T-helper 1 cell treated with Interleukin-12 subunit alpha and Interleukin-12 subunit beta and Interleukin-4 antibody, amounts not matched to agents 30 μg/mL and 1 μg/mL, for 36 hours (primary cell): ENCODE measurements at regions not wholly inside any gene's neighbourhood (a gene's known extent, or its start where the extent isn't known, plus 50 kb on each side); places are given as distances from the start of the nearest gene placed in this dataset.

ENCODE experiments used
- H3K27ac Mint-ChIP-seq: one replicate; pipeline ENCODE4 v1.8.0; 2021; ENCODE audit warnings: mild to moderate bottlenecking, mixed read lengths
- H3K27me3 Mint-ChIP-seq: one replicate; pipeline ENCODE4 v1.8.0; 2021; ENCODE audit warnings: low read depth, mixed read lengths
- H3K36me3 Mint-ChIP-seq: one replicate; pipeline ENCODE4 v1.8.0; 2021; ENCODE audit warnings: low read depth, mixed read lengths
- H3K4me1 Mint-ChIP-seq: one replicate; pipeline ENCODE4 v1.8.0; 2021; ENCODE audit warnings: low read depth, mixed read lengths
- H3K4me3 Mint-ChIP-seq: one replicate; pipeline ENCODE4 v1.8.0; 2021; ENCODE audit warnings: mild to moderate bottlenecking, moderate library complexity, mixed read lengths
- H3K9me3 Mint-ChIP-seq: one replicate; pipeline ENCODE4 v1.8.0; 2021; ENCODE audit warnings: mixed read lengths

DNA sequence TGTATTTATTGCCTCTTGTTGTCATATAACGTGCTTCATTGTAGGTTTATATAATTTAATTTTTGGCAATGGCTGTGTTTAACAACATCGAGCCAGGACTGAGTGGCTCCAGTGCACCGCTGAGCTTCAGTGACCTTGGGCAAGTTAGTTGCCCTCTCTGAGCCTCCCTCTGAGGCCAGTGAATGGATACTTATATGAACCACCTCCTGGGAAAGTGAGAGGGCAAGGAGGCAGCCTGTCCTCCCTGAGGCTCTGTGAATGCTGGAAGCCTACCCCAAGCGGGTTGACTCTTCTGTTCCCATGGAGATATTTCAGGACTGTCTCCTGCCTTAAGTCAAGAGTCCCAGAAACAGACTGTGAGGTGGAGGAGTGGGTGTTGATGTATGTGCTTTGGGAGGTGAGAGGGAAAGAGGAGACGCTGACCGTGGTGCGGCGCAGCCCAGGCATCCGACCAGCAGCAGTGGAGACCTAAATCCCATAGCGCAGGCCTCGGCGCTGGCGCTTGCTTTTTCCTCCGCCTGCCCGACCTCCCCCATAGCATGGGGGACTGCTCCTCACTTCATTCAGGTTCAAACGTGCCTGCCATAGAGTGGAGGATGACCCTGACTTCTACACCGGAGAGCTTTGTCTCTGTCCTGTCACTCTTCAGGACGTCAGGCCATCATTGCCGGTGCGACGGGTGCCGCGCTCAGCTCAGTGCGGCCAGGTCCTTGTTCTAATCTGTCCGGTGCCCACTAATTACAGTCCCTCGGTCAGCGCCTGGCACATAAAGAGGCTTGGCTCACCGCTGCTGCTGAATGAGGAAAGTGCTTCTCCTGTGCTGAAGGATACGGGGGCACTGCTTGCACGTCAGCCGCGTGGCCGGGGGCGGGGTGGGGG is 167.3 kb upstream of the HS6ST1 start:
- Mint-ChIP-seq H3K27ac (no peak overlapping the region), H3K9me3 (no peaks in the 10 kb centered on the region), H3K27me3 (peaks cover 20% of the 10 kb centered on the region), H3K4me3 (no peak overlapping the region), H3K4me1 (peaks cover 2% of the 10 kb centered on the region), H3K36me3 (no peaks in the 10 kb centered on the region)

DNA sequence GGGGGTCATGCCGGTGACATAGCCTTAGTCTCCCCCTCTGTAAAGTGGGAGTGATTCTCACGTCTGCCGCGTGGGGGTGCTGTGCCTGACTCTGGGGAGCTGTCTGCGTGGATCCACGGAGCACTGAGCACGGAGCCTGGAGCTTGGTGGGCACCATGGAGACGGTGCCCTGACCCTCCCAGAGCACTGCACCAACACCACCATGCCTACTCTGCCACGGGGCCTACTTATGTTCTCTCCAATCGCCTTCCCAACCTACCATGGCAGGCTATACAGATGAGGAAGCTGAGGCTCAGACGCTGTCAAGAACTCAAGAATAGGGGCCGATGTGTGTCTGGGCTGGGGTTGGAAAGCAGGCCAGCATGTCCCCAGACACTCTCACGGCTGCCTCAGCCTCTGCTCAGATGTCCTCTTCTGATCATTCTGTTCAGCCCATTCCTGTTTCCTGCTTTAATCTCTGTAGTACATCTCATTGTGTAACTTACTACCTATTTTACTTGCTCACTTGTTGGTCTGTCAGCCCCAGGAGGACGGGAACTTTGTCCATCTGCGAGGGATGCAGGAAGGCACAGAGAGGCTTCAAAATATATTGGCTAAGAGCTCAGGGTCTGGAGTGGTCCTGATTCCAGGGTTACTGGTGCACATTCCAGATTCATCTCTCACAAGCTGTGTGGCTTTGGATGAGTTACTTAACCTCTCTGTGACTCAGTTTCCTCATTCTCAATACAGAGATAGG is 168.1 kb upstream of the HS6ST1 start:
- no peak overlapping the region for H3K27ac Mint-ChIP-seq

DNA sequence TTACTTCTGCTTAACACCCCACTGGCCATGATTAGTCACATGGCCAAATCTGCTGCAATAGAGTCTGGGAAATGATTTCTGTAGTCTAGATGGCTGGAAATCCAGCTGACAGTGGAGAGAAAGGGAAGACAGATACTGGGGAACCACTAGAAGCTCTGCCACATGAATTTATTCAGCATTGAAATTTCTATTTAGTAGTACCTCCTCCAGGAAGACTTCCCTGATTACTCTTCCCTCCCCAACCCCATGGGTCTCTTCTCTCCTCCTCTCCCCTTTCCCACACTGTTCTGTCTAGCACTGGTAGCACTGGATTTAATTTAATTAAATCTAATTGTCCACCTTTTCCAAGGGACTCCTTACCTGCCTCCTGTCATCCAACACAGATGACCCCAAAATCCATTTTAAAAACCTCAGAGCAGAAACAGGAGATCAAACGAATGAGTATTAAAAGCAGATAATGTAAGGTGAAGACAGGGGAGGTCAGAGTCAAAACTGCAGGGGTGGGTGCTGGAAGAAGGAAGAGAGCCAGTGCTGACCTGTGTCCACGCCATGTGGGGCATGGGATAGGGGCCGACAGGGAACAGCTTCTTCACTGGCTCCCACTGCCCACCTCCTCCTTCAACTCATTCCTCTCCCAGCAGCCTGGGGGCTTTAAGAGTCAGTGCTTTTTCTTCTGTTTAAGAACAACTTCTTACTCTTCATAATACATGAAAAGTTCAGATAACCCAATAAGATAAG is 169.2 kb upstream of the HS6ST1 start:
- peaks cover 2% of the 10 kb centered on the region for H3K4me1 Mint-ChIP-seq

More for the DNA sequence above, 168.1 kb upstream of the HS6ST1 start:
- H3K36me3 Mint-ChIP-seq: no peaks in the 10 kb centered on the region
- H3K9me3 Mint-ChIP-seq: no peaks in the 10 kb centered on the region
- peaks cover 17% of the 10 kb centered on the region for H3K27me3 Mint-ChIP-seq
- H3K4me3 Mint-ChIP-seq: no peak overlapping the region
- peaks cover 2% of the 10 kb centered on the region for H3K4me1 Mint-ChIP-seq

DNA sequence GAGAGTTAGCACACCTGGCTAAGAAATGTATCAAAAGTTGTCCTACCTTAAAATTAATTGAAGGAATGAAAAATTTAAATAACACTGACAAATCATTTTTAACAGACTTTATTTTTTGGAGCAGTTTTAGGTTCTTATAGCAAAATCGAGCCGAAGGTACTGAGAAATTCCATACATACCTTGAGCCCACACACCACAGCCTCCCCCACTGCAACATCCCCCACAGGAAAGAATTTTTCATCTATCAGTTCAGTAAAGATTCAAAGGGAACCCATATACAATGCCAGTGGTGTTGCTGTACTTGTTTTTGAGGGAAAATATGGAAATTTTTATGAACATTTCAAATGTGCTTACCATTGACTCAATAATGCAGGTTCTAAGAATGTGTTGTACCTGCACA is 169.8 kb upstream of the HS6ST1 start:
- Mint-ChIP-seq H3K4me3 (no peak overlapping the region), H3K27me3 (peaks cover 16% of the 10 kb centered on the region), H3K9me3 (no peaks in the 10 kb centered on the region), H3K36me3 (no peaks in the 10 kb centered on the region), H3K27ac (no peak overlapping the region), H3K4me1 (peaks cover 2% of the 10 kb centered on the region)

More for the DNA sequence above, 169.2 kb upstream of the HS6ST1 start:
- no peak overlapping the region for H3K4me3 Mint-ChIP-seq
- H3K27ac Mint-ChIP-seq: no peak overlapping the region
- H3K9me3 Mint-ChIP-seq: no peaks in the 10 kb centered on the region
- H3K36me3 Mint-ChIP-seq: no peaks in the 10 kb centered on the region
- H3K27me3 Mint-ChIP-seq: peaks cover 17% of the 10 kb centered on the region

DNA sequence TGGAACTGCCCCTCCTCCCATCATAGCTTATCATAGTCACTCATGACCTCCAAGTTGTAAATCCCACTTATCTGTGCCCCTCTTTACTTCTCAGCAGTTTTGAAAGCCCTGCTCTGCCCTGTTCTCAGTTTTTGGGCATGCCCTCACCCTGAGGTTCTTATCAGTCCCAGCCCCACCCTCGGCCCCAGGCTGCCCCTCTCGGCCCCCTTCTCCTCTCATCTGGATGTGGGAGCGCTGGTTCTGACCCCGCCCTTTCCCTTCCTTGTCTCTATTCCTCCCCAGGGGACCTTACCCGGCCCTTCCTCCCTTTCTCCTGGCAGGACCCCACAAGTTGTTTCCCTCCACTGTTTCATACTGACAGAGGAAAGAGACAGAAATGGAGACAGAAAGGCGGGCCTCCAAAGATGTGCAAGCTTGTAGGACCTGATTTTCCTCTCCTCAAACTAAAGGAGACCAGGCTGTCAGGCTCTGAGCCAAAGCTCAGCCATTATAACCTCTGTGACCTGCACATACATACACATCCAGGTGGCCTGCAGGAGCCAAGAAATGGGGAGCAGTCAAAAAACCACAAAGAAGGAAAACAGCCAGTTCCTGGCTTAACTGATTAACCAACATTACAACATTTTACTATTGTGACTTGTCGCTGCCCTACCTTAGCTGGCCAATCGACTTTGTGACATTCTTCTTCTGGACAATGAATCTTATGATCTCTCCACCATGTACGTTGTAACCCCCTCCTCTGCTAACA is 171.0 kb upstream of the HS6ST1 start:
- Mint-ChIP-seq H3K27ac (no peak overlapping the region), H3K9me3 (no peaks in the 10 kb centered on the region), H3K4me3 (no peak overlapping the region), H3K27me3 (peaks cover 9% of the 10 kb centered on the region), H3K36me3 (no peaks in the 10 kb centered on the region), H3K4me1 (peaks cover 2% of the 10 kb centered on the region)

DNA sequence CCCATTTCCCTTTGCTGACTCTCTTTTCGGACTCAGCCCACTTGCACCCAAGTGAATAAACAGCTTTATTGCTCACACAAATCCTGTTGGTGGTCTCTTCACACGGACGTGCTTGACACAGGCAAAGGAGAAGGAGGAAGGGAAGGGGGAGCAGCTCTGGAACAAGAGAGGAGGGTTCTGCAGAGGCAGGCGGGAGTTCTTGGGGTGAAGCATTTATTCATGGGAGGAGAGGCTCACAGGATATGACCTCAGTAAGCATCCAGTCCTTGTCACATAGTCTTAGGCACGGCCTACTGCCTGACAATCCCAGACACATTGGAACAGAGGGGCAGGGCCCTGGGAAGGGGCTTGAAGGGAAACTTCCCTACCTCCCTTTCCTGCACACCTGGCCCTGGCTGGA is 171.7 kb upstream of the HS6ST1 start:
- Mint-ChIP-seq H3K27me3 (peaks cover 8% of the 10 kb centered on the region), H3K36me3 (no peaks in the 10 kb centered on the region), H3K4me3 (no peak overlapping the region), H3K9me3 (no peaks in the 10 kb centered on the region), H3K4me1 (peaks cover 2% of the 10 kb centered on the region), H3K27ac (no peak overlapping the region)

DNA sequence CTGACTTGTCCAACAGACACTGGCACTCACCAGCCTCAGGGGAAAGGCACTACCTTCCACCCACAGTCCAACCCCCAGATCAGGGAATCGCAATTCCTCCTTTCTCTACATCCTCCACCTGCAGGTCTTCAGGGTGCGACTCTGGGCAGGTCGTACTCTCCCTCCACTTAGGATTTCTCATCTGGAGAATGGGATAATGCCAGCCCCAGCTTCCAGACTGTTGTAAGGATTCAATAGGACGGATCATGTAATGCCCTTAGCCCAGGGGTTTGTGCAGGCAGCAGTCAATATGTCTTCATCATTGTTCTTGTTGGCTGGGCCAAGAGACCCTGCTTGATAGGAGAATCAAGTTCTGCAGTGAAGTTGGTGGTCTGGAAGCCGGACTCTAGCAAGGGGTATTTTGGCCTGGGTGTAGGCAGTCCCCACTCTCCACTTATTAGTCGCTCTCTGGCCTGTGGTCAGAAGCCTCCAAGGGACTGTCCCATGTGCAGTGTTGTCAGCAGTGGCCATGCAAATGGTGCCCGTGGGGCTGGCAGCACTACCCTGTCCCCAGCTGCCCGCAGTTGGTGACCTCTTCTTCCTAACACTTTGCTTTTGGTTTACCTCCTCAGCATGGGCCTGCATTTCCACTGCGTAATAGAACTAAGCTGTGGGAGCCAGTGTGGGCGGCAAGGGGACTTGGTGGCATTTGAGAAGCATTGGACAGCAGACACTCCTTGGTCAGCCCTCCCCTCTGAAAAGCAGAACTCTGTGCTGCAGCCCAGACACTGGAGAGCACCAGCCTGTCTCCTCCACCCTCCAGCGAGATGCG is 172.4 kb upstream of the HS6ST1 start:
- Mint-ChIP-seq H3K27ac (no peak overlapping the region), H3K9me3 (no peaks in the 10 kb centered on the region), H3K36me3 (no peaks in the 10 kb centered on the region), H3K27me3 (peaks cover 8% of the 10 kb centered on the region), H3K4me1 (peaks cover 2% of the 10 kb centered on the region), H3K4me3 (no peak overlapping the region)

DNA sequence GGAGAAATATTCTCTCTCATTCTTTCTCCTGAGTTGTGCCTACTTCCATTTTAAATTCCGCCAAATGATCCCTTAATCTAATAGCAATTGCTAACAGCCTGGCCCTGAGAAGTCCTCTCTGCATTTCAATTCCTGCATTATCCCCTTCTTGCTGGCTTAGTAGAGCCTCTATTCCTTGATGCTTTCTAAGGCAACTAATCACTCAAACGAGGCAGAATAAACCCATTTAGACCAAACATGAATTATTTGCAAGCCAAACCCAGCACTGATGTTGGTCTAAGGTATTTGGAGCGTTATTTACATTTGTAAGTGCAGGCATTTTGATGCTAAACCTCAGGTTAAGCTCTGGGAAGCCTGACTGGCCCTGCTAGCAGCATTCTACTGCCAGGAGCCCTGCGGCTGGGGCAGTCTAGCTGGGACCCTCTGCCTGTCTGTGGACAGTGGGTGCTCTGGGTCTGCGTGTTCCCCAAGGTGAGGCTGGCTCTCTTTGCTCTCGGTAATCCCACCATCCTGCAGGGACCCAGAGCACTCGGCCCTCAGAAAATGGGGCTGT is 173.1 kb upstream of the HS6ST1 start:
- Mint-ChIP-seq H3K9me3 (no peaks in the 10 kb centered on the region), H3K4me3 (no peak overlapping the region), H3K4me1 (peaks cover 2% of the 10 kb centered on the region), H3K27me3 (peaks cover 8% of the 10 kb centered on the region), H3K36me3 (no peaks in the 10 kb centered on the region), H3K27ac (no peak overlapping the region)

DNA sequence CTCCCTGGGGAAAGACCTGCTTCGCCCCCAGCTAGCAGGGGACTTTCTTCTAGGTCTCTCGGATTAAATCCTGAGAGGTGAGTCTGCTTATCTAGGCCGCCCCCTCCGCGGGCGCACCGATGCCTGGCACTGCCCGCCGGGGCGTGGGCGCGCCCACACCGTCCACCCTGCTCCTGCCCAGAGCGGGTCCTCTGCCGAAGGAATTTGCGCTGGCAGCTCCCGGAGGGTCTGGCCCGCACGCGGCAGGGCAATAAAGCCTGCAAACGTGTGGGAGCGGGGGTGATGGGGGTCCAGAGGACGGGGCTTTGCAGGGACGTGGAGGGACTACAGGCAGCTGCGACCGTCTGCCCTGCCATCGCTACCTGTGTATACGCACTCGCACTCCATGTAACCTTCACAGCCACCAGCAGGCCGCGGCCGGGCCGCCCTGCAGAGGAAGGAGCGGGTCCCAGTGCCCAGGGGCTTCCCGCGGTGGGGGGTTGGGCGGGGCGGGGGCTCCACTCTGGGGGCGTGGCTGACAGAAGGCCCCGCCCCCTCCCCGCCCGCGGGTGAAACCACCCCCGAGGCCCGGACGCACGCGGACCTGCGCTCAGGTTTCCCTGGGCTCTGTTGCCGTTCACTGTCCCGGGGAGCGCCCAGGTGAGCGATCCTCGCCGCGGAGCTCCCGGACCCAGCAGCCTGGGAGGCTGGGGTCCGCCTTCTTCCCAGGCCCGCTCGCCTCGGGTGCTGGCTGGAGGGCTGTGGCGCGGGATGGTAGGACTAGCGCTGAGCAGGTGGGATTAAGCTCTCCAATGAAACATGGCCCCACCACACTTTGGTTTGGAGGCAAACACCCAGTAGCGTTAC is 174.5 kb upstream of the HS6ST1 start:
- H3K27me3 Mint-ChIP-seq: peaks cover 5% of the 10 kb centered on the region
- no peaks in the 10 kb centered on the region for H3K9me3 Mint-ChIP-seq
- H3K4me3 Mint-ChIP-seq: no peak overlapping the region
- H3K36me3 Mint-ChIP-seq: no peaks in the 10 kb centered on the region
- peaks cover 2% of the 10 kb centered on the region for H3K4me1 Mint-ChIP-seq
- H3K27ac Mint-ChIP-seq: no peak overlapping the region

DNA sequence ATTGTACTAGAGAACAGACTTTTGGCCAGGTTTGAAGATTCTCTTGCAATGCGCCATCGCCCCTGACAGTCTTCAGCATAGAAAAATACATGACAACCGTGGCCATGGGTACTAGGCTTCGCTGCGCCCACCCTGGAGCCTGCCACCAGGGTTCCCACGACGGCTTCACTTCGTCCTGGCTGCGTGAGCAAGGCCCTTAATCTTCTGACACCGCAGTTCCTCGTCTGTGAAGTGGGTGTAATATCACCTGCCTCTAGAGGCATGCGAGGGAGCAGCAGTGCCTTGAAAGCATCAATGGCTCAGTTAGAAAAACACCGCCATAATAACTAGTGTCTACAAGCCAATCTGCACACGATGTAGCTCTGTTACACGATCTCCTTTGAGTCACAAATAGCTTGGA is 175.2 kb upstream of the HS6ST1 start:
- no peak overlapping the region for H3K27ac Mint-ChIP-seq
- peaks cover 2% of the 10 kb centered on the region for H3K4me1 Mint-ChIP-seq
- no peaks in the 10 kb centered on the region for H3K36me3 Mint-ChIP-seq
- H3K4me3 Mint-ChIP-seq: no peak overlapping the region
- no peaks in the 10 kb centered on the region for H3K9me3 Mint-ChIP-seq
- H3K27me3 Mint-ChIP-seq: peaks cover 2% of the 10 kb centered on the region

DNA sequence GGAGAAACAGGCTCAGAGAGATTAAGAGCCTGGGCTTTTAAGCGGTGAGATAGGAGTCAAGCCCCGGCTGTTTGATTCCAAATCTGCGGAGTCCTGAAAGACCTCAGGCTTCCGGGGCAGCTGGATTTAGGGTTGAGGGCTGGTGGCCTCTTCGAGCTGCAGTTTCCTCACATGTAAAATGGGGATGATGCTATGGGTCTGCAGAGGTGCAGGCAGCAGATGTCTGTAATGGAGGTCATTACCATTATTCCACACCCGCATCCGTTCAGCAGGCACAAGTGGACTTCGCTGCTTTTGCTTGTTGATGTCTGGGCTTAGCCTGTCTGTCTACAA is 175.6 kb upstream of the HS6ST1 start:
- Mint-ChIP-seq H3K27me3 (no peaks in the 10 kb centered on the region), H3K27ac (no peak overlapping the region), H3K9me3 (no peaks in the 10 kb centered on the region), H3K4me1 (peaks cover 2% of the 10 kb centered on the region), H3K36me3 (no peaks in the 10 kb centered on the region), H3K4me3 (no peak overlapping the region)

DNA sequence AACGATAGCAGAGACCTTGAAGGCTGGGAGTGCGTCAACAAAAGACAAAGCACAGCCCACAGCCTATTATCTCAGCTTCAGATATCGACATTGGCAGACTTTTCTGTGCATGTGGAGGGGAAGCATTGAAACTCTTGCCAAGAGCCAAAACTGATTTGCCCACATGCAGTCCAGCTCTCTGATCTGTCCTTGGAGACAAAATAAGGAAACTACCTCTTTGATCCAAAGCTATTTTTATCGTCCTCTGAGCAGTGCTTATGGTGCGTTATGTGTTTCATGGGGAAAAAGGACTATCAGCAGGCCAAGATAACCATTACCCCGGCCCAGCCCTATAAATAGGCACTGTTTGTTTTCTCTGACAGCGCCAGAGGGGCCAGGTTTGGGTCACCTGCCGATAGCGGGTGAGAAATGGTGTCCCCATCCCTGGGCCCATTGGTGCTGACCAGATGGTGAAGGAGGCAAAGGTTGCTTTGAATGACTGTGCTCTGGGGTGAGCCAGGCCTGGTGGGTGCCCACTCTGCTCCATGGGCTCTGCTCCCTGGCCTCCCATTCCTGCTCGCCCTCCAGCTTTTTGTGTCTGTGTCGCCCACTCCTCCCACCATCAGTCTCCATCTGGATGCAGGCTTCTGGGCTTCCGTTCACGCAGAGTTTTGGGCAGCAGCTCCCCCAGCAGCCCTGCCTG is 176.1 kb upstream of the HS6ST1 start:
- Mint-ChIP-seq H3K4me3 (no peak overlapping the region), H3K27ac (no peak overlapping the region), H3K27me3 (no peaks in the 10 kb centered on the region), H3K36me3 (no peaks in the 10 kb centered on the region), H3K9me3 (no peaks in the 10 kb centered on the region), H3K4me1 (peaks cover 2% of the 10 kb centered on the region)
